Lower lobe of right lung (tissue), 2 donors: ENCODE measurements at regions not wholly inside any gene's neighbourhood (a gene's known extent, or its start where the extent isn't known, plus 50 kb on each side); places are given as distances from the start of the nearest gene placed in this dataset.
"Not testable (repeated sequence)": the region's sequence is repeated elsewhere in the genome, so short reads cannot be mapped to it uniquely, and the experiment has no call there.

Source experiments
- ATAC-seq, 2 donors: fragments of 200-7000 bp; cut with Tn5 transposase; one replicate each; pipeline ENCODE4 v1.9.1; 2020 to 2022; ENCODE audit warnings: mild to moderate bottlenecking in 2 of 2, moderate library complexity in 2 of 2
- DNase-seq: peaks from one replicate; pipeline ENCODE4 v3.0.0-alpha.2; 2020
- H3K27ac ChIP-seq: fragments of 200-600 bp; one replicate; pipeline ENCODE4 v1.8.0; 2022
- H3K27me3 ChIP-seq: fragments of 200-600 bp; one replicate; pipeline ENCODE4 v1.8.0; 2022; ENCODE audit warnings: low read depth
- H3K36me3 ChIP-seq: fragments of 200-600 bp; one replicate; pipeline ENCODE4 v1.8.0; 2022; ENCODE audit warnings: mild to moderate bottlenecking
- H3K4me1 ChIP-seq: fragments of 200-600 bp; one replicate; pipeline ENCODE4 v1.8.0; 2022
- H3K4me3 ChIP-seq: fragments of 200-600 bp; one replicate; pipeline ENCODE4 v1.8.0; 2022; ENCODE audit warnings: mild to moderate bottlenecking
- H3K9me3 ChIP-seq: fragments of 200-600 bp; one replicate; pipeline ENCODE4 v1.8.0; 2022
- CTCF ChIP-seq: fragments of 200-600 bp; IDR thresholded peaks from one replicate; pipeline ENCODE4 v1.8.0; 2022; ENCODE audit warnings: antibody characterized with exemption, mild to moderate bottlenecking
- intact Hi-C: fragments of 100-400 bp; cut with DNase I; formaldehyde crosslinking; loops from one replicate; pipeline ENCODE4 v1.11.0; 2022
- donor health status: DM: no; HTN: yes; CAD: no; lungs with severe emphysema.

- intact Hi-C loops, result no loop called here
- Histone ChIP-seq H3K27ac (no peak overlapping the region), H3K4me1 (no peaks in the 10 kb centered on the region), H3K9me3 (no peaks in the 10 kb centered on the region), H3K36me3 (no peaks in the 10 kb centered on the region), H3K27me3 (no peaks in the 10 kb centered on the region), H3K4me3 (no peak overlapping the region)
- DNase-seq (no peak), ATAC-seq (no peak)
- no peak for TF ChIP-seq CTCF
Measured at GRCh38 chr7:145698526-145699262, 417.9 kb upstream of the CNTNAP2 start.

- H3K9me3 ChIP-seq, H3K4me1 ChIP-seq, intact Hi-C loops, H3K36me3 ChIP-seq, H3K27me3 ChIP-seq, DNase-seq, H3K27ac ChIP-seq, ATAC-seq, H3K4me3 ChIP-seq: not testable (repeated sequence)
Measured at GRCh38 chr7:145697412-145698107, 419.0 kb upstream of the CNTNAP2 start.

GRCh38 chr7:145696071-145696470, 420.5 kb upstream of the CNTNAP2 start:
- no peak for TF ChIP-seq CTCF
- Histone ChIP-seq H3K4me1 (no peaks in the 10 kb centered on the region), H3K27ac (no peak overlapping the region), H3K4me3 (no peak overlapping the region), H3K27me3 (no peaks in the 10 kb centered on the region), H3K9me3 (no peaks in the 10 kb centered on the region), H3K36me3 (no peaks in the 10 kb centered on the region)
- DNase-seq (no peak), ATAC-seq (no peak)
- intact Hi-C loops, result no loop called here

GRCh38 chr7:145692237-145692950, 424.2 kb upstream of the CNTNAP2 start:
- no peak for DNase-seq
- no peak for ATAC-seq

GRCh38 chr7:145691377-145691914, 425.2 kb upstream of the CNTNAP2 start:
- no peak for TF ChIP-seq CTCF
- intact Hi-C loops, result no loop called here
- no peak overlapping the region for H3K27ac ChIP-seq
- H3K4me1 ChIP-seq, result no peaks in the 10 kb centered on the region
- DNase-seq (no peak), ATAC-seq (no peak)
- no peaks in the 10 kb centered on the region for H3K27me3 ChIP-seq
- no peaks in the 10 kb centered on the region for H3K36me3 ChIP-seq
- H3K9me3 ChIP-seq, result no peaks in the 10 kb centered on the region
- H3K4me3 ChIP-seq, result no peak overlapping the region

More at GRCh38 chr7:145692237-145692950, 424.2 kb upstream of the CNTNAP2 start:
- Histone ChIP-seq H3K27ac (no peak overlapping the region), H3K4me3 (no peak overlapping the region), H3K9me3 (no peaks in the 10 kb centered on the region), H3K4me1 (no peaks in the 10 kb centered on the region), H3K36me3 (no peaks in the 10 kb centered on the region), H3K27me3 (no peaks in the 10 kb centered on the region)
- intact Hi-C loops, result no loop called here
- no peak for TF ChIP-seq CTCF
